ENCODE measurements at regions not wholly inside any gene's neighbourhood (a gene's known extent, or its start where the extent isn't known, plus 50 kb on each side); places are given as distances from the start of the nearest gene placed in this dataset.
"Not testable (repeated sequence)": the region's sequence is repeated elsewhere in the genome, so short reads cannot be mapped to it uniquely, and the experiment has no call there.

- no peak for DNase-seq
These were observed 632.0 kb upstream of the SPRY2 start for GRCh38 chr13:80972857-80973478.

GRCh38 chr13:80965097-80965496 is 624.2 kb upstream of the SPRY2 start:
- no peak for DNase-seq

GRCh38 chr13:80962855-80963254 is 621.9 kb upstream of the SPRY2 start:
- DNase-seq: no peak

- DNase-seq: no peak
These were observed 621.2 kb upstream of the SPRY2 start for GRCh38 chr13:80962173-80962572.

- DNase-seq: no peak
These were observed 616.2 kb upstream of the SPRY2 start for GRCh38 chr13:80957019-80957655.

- no peak for DNase-seq
These were observed 614.6 kb upstream of the SPRY2 start for GRCh38 chr13:80955501-80955900.

- no peak for DNase-seq
These were observed 611.2 kb upstream of the SPRY2 start for GRCh38 chr13:80952158-80952557.

- no peak for DNase-seq
These were observed 605.3 kb upstream of the SPRY2 start for GRCh38 chr13:80946008-80946802.

- no peak for DNase-seq
These were observed 604.4 kb upstream of the SPRY2 start for GRCh38 chr13:80945328-80945727.

GRCh38 chr13:80939581-80939980 is 598.7 kb upstream of the SPRY2 start:
- DNase-seq: no peak

- no peak for DNase-seq
These were observed 590.8 kb upstream of the SPRY2 start for GRCh38 chr13:80931766-80932165.

- DNase-seq: no peak
These were observed 590.2 kb upstream of the SPRY2 start for GRCh38 chr13:80931118-80931517.

- no peak for DNase-seq
These were observed 587.3 kb upstream of the SPRY2 start for GRCh38 chr13:80928241-80928640.

GRCh38 chr13:80926024-80926423 is 585.1 kb upstream of the SPRY2 start:
- not testable (repeated sequence) for DNase-seq

- DNase-seq: no peak
These were observed 583.7 kb upstream of the SPRY2 start for GRCh38 chr13:80924596-80924995.

GRCh38 chr13:80923907-80924306 is 583.0 kb upstream of the SPRY2 start:
- no peak for DNase-seq

- no peak for DNase-seq
These were observed 581.0 kb upstream of the SPRY2 start for GRCh38 chr13:80921971-80922370.

- DNase-seq: no peak
These were observed 580.6 kb upstream of the SPRY2 start for GRCh38 chr13:80921541-80921940.

- DNase-seq: no peak
These were observed 565.9 kb upstream of the SPRY2 start for GRCh38 chr13:80906860-80907259.

GRCh38 chr13:80904386-80904785 is 563.5 kb upstream of the SPRY2 start:
- DNase-seq: no peak

GRCh38 chr13:80903911-80904310 is 563.0 kb upstream of the SPRY2 start:
- no peak for DNase-seq

- DNase-seq: no peak
These were observed 560.6 kb upstream of the SPRY2 start for GRCh38 chr13:80901530-80901929.

GRCh38 chr13:80901111-80901510 is 560.2 kb upstream of the SPRY2 start:
- no peak for DNase-seq

GRCh38 chr13:80900561-80900960 is 559.6 kb upstream of the SPRY2 start:
- DNase-seq: no peak

Measured in NCI-H1694 (cell line).